IMR-90 (cell line): ENCODE measurements at regions not wholly inside any gene's neighbourhood (a gene's known extent, or its start where the extent isn't known, plus 50 kb on each side); places are given as distances from the start of the nearest gene placed in this dataset.

Source experiments
- ATAC-seq: fragments of 200-7000 bp; cut with Tn5 transposase; 2 replicates; pipeline ENCODE4 v1.9.1; 2020; ENCODE audit warnings: low read depth, mild to moderate bottlenecking, moderate library complexity
- BruUV-seq: library from RNA; stranded (reverse); fragments of 400-500 nt; replicated peaks from 2 replicates; lab custom pipeline; 2021; lab: Mats Ljungman, UMichigan
- CTCF ChIA-PET: fragments of 300-600 bp; formaldehyde crosslinking; extraction: SDS; loops from one replicate; lab custom pipeline; 2021; ENCODE audit warnings: antibody characterized with exemption; lab: Yijun Ruan, JAX
- POLR2A ChIA-PET: fragments of 300-600 bp; sonication (Branson Sonifier 250); formaldehyde crosslinking; loops from one replicate; lab custom pipeline; 2022; ENCODE audit warnings: antibody characterized with exemption; ENCODE audit not compliant: unreplicated experiment; lab: Charles Lee
- DNase-seq: peaks from one replicate; pipeline ENCODE4 v3.0.0; 2013
- H2AFZ ChIP-seq: replicated peaks from 2 replicates; pipeline ENCODE3; 2013; ENCODE audit warnings: low read length, mild to moderate bottlenecking; ENCODE audit not compliant: poor library complexity
- H2AK5ac ChIP-seq: 2 replicates; pipeline ENCODE4 v1.6.1; 2013; ENCODE audit warnings: low read depth, low read length, inconsistent platforms
- H2AK9ac ChIP-seq: replicated peaks from 2 replicates; pipeline ENCODE3; 2013; ENCODE audit warnings: mild to moderate bottlenecking, low read depth, low read length, moderate library complexity; ENCODE audit not compliant: poor library complexity
- H2BK120ac ChIP-seq: 2 replicates; pipeline ENCODE4 v1.6.1; 2013; ENCODE audit warnings: low read depth, low read length, inconsistent platforms
- H2BK15ac ChIP-seq: 3 replicates; pipeline ENCODE4 v1.6.1; 2013; ENCODE audit warnings: low read depth, low read length, inconsistent platforms
- H2BK20ac ChIP-seq: 2 replicates; pipeline ENCODE4 v1.6.1; 2013; ENCODE audit warnings: low read depth, mild to moderate bottlenecking, inconsistent platforms, low read length, moderate library complexity
- H2BK5ac ChIP-seq: 2 replicates; pipeline ENCODE4 v1.6.1; 2013; ENCODE audit warnings: mild to moderate bottlenecking, low read depth, low read length, inconsistent platforms; ENCODE audit not compliant: poor library complexity, severe bottlenecking
- H3K14ac ChIP-seq: replicated peaks from 2 replicates; pipeline ENCODE4 v1.6.1; 2013; ENCODE audit warnings: low read depth, low read length, inconsistent platforms
- H3K18ac ChIP-seq: 2 replicates; pipeline ENCODE4 v1.6.1; 2013; ENCODE audit warnings: low read depth, low read length, control low read depth
- H3K23ac ChIP-seq: 2 replicates; pipeline ENCODE4 v1.6.1; 2013; ENCODE audit warnings: low read depth, low read length, inconsistent platforms
- H3K27ac ChIP-seq: 2 replicates; pipeline ENCODE4 v1.5.1; 2013; ENCODE audit warnings: mild to moderate bottlenecking, control low read depth, low read length; ENCODE audit not compliant: insufficient read depth
- H3K27me3 ChIP-seq: 2 replicates; pipeline ENCODE4 v1.6.1; 2013; ENCODE audit warnings: low read length; ENCODE audit not compliant: control insufficient read depth, insufficient read depth
- H3K36me3 ChIP-seq: 2 replicates; pipeline ENCODE4 v1.6.1; 2013; ENCODE audit warnings: low read length, mixed read lengths; ENCODE audit not compliant: control insufficient read depth, insufficient read depth
- H3K4ac ChIP-seq: 2 replicates; pipeline ENCODE4 v1.6.1; 2013; ENCODE audit warnings: low read depth, low read length, inconsistent platforms
- H3K4me1 ChIP-seq: 2 replicates; pipeline ENCODE4 v1.6.1; 2013; ENCODE audit warnings: low read length, mixed read lengths; ENCODE audit not compliant: control insufficient read depth, insufficient read depth
- H3K4me2 ChIP-seq: 2 replicates; pipeline ENCODE4 v1.6.1; 2013; ENCODE audit warnings: low read depth, mild to moderate bottlenecking, control low read depth, low read length, moderate library complexity
- H3K4me3 ChIP-seq: 2 replicates; pipeline ENCODE4 v1.5.1; 2013; ENCODE audit warnings: low read depth, mild to moderate bottlenecking, control low read depth, low read length, moderate library complexity; ENCODE audit not compliant: insufficient read depth
- H3K56ac ChIP-seq: 2 replicates; pipeline ENCODE4 v1.6.1; 2013; ENCODE audit warnings: low read length, inconsistent platforms; ENCODE audit not compliant: insufficient read depth; ENCODE audit errors: extremely low read depth
- H3K79me1 ChIP-seq, 2 experiments: 2 replicates each; pipeline ENCODE4 v1.6.1; 2013; ENCODE audit warnings: low read length in 2 of 2, inconsistent platforms in 1 of 2, low read depth in 1 of 2
- H3K9ac ChIP-seq: 2 replicates; pipeline ENCODE4 v1.6.1; 2013; ENCODE audit warnings: low read depth, low read length, control low read depth
- H3K9me1 ChIP-seq: 2 replicates; pipeline ENCODE4 v1.6.1; 2013; ENCODE audit warnings: low read length, inconsistent platforms; ENCODE audit not compliant: insufficient read depth
- H3K9me3 ChIP-seq: 2 replicates; pipeline ENCODE4 v1.6.1; 2013; ENCODE audit warnings: low read length; ENCODE audit not compliant: control insufficient read depth, insufficient read depth
- H4K20me1 ChIP-seq: 2 replicates; pipeline ENCODE4 v1.6.1; 2013; ENCODE audit warnings: low read length, inconsistent platforms; ENCODE audit not compliant: insufficient read depth
- H4K5ac ChIP-seq: 2 replicates; pipeline ENCODE4 v1.6.1; 2013; ENCODE audit warnings: mild to moderate bottlenecking, low read depth, low read length, control low read depth
- H4K8ac ChIP-seq, 2 experiments: 2 replicates each; pipeline ENCODE4 v1.6.1; 2013; ENCODE audit warnings: low read depth in 2 of 2, low read length in 2 of 2, control low read depth in 1 of 2, inconsistent platforms in 1 of 2
- H4K91ac ChIP-seq: 2 replicates; pipeline ENCODE4 v1.6.1; 2013; ENCODE audit warnings: low read depth, low read length, inconsistent platforms; ENCODE audit not compliant: insufficient read depth
- BHLHE40 ChIP-seq: fragments of 150-350 bp; IDR thresholded peaks from 2 replicates; pipeline ENCODE4 v1.6.1; 2016; ENCODE audit warnings: mild to moderate bottlenecking, low read depth, low read length
- CEBPB ChIP-seq: IDR thresholded peaks from 2 replicates; pipeline ENCODE4 v1.6.1; 2012; ENCODE audit warnings: low read depth, low read length, improper control_type of control experiment
- CHD1 ChIP-seq: IDR thresholded peaks from 2 replicates; pipeline ENCODE4 v1.6.1; 2012; ENCODE audit warnings: low read depth, low read length, improper control_type of control experiment
- FOS ChIP-seq: fragments of 150-350 bp; IDR thresholded peaks from 2 replicates; pipeline ENCODE4 v1.6.1; 2016; ENCODE audit warnings: low read depth, low read length
- MAFK ChIP-seq: IDR thresholded peaks from 2 replicates; pipeline ENCODE4 v1.6.1; 2012; ENCODE audit warnings: low read depth, low read length, improper control_type of control experiment
- MAZ ChIP-seq: IDR thresholded peaks from 2 replicates; pipeline ENCODE4 v1.6.1; 2012; ENCODE audit warnings: low read depth, mild to moderate bottlenecking, low read length, improper control_type of control experiment, moderate library complexity, borderline replicate concordance
- MXI1 ChIP-seq: IDR thresholded peaks from 2 replicates; pipeline ENCODE4 v1.6.1; 2012; ENCODE audit warnings: low read depth, mild to moderate bottlenecking, low read length, moderate library complexity, borderline replicate concordance
- NFE2L2 ChIP-seq: fragments of 150-350 bp; IDR thresholded peaks from 2 replicates; pipeline ENCODE4 v1.6.1; 2016; ENCODE audit warnings: low read depth, mild to moderate bottlenecking, low read length
- POLR2A ChIP-seq: IDR thresholded peaks from 2 replicates; pipeline ENCODE4 v1.6.1; 2012; ENCODE audit warnings: mild to moderate bottlenecking, low read depth, low read length
- RAD21 ChIP-seq: IDR thresholded peaks from 2 replicates; pipeline ENCODE4 v1.6.1; 2012; ENCODE audit warnings: low read length, improper control_type of control experiment
- RCOR1 ChIP-seq: IDR thresholded peaks from 2 replicates; pipeline ENCODE4 v1.6.1; 2012; ENCODE audit warnings: mild to moderate bottlenecking, low read length, improper control_type of control experiment; ENCODE audit not compliant: insufficient replicate concordance
- RFX5 ChIP-seq: IDR thresholded peaks from 2 replicates; pipeline ENCODE4 v1.8.0; 2012; ENCODE audit warnings: low read depth, mild to moderate bottlenecking, low read length, moderate library complexity
- SMC3 ChIP-seq: fragments of 150-350 bp; IDR thresholded peaks from 2 replicates; pipeline ENCODE4 v1.6.1; 2016; ENCODE audit warnings: low read depth, mild to moderate bottlenecking, antibody characterized with exemption, low read length, moderate library complexity
- WGBS, 2 experiments: methylation state at CpG; one replicate each; pipeline versions ENCODE4 v1.1.5 to v1.1.7; 2013; ENCODE audit warnings: missing lambda C conversion rate in 2 of 2; ENCODE audit not compliant: insufficient read length in 1 of 2; ENCODE audit errors: extremely low coverage in 2 of 2; 5-methylcytosine and 5-hydroxymethylcytosine counted together
- dilution Hi-C: fragments of 300-500 bp; cut with HindIII; formaldehyde crosslinking; loops from one replicate; pipeline ENCODE4 v1.14.3; 2018; ENCODE audit warnings: low sequenced_read_pairs; ENCODE audit not compliant: unreplicated experiment
- in situ Hi-C: fragments of 300-500 bp; cut with MboI; formaldehyde crosslinking; loops from 3 replicates; pipeline ENCODE4 v1.14.3; 2019; ENCODE audit warnings: low sequenced_read_pairs, inconsistent platforms, mixed read lengths
- intact Hi-C: fragments of 100-400 bp; cut with micrococcal nuclease; formaldehyde crosslinking; loops from 2 replicates; pipeline ENCODE4 v1.10.0; 2022
- TF ChIP-seq, protein P1 (sequence below): fragments of 150-350 bp; IDR thresholded peaks from 2 replicates; pipeline ENCODE4 v1.6.1; 2016; ENCODE audit warnings: low read depth, mild to moderate bottlenecking, low read length, moderate library complexity, borderline replicate concordance
- TF ChIP-seq, protein P2 (sequence below): fragments of 150-350 bp; IDR thresholded peaks from 2 replicates; pipeline ENCODE4 v1.6.1; 2017; ENCODE audit warnings: mild to moderate bottlenecking, antibody characterized with exemption, low read length, low read depth
- TF ChIP-seq, protein P3 (sequence below): conservative IDR thresholded peaks from 2 replicates; pipeline ENCODE4 v1.5.1; 2012; ENCODE audit warnings: mild to moderate bottlenecking, low read depth, low read length, improper control_type of control experiment

DNA sequence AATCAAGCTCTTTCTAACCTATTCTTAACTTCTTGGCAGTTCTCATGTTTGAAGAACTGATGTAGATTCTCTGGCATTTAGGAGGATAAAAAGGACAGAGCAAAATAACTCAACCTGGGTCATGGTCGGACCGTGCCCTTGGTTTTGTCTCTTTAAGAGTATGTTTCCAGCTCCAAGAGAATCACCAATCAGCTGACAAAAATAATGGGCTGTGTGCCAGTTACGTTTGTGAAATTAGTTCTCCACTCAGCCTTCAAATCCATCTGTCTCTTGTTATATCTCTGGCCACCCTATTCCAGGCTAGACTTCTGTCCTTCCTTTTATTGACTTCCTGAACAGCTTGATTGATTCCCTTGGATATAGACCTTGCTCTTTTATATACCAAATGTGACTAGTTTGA is 225.7 kb downstream of the EPHA4 start:
- CTCF ChIA-PET: no interaction called here

More for the DNA sequence above, 225.7 kb downstream of the EPHA4 start:
- no peak overlapping the region for H2AK5ac ChIP-seq
- H3K4me3 ChIP-seq: no peak overlapping the region
- no peaks in the 10 kb centered on the region for H4K20me1 ChIP-seq
- no peak overlapping the region for H3K4ac ChIP-seq
- no peak overlapping the region for H3K4me2 ChIP-seq
- intact Hi-C loops: no loop called here
- no TSS peak for BruUV-seq
- no peaks in the 10 kb centered on the region for H3K79me1 ChIP-seq
- no peak overlapping the region for H2BK20ac ChIP-seq
- no peak overlapping the region for H3K27ac ChIP-seq
- dilution Hi-C loops: no loop called here
- no CpG with 5 or more reads among the region's 3 CpGs for WGBS, 2 experiments
- H3K9ac ChIP-seq: no peak overlapping the region
- H3K9me1 ChIP-seq: no peaks in the 10 kb centered on the region; the same call in 1 of the 2 replicates
- no peaks in the 10 kb centered on the region; the same call in 1 of the 2 replicates for H3K4me1 ChIP-seq
- H3K9me3 ChIP-seq: no peaks in the 10 kb centered on the region
- H2AFZ ChIP-seq: no peak overlapping the region
- TF ChIP-seq, protein P1, sequence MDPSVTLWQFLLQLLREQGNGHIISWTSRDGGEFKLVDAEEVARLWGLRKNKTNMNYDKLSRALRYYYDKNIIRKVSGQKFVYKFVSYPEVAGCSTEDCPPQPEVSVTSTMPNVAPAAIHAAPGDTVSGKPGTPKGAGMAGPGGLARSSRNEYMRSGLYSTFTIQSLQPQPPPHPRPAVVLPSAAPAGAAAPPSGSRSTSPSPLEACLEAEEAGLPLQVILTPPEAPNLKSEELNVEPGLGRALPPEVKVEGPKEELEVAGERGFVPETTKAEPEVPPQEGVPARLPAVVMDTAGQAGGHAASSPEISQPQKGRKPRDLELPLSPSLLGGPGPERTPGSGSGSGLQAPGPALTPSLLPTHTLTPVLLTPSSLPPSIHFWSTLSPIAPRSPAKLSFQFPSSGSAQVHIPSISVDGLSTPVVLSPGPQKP: no peak
- TF ChIP-seq MAFK: no peak
- TF ChIP-seq, protein P2, sequence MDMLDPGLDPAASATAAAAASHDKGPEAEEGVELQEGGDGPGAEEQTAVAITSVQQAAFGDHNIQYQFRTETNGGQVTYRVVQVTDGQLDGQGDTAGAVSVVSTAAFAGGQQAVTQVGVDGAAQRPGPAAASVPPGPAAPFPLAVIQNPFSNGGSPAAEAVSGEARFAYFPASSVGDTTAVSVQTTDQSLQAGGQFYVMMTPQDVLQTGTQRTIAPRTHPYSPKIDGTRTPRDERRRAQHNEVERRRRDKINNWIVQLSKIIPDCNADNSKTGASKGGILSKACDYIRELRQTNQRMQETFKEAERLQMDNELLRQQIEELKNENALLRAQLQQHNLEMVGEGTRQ: no peak
- TF ChIP-seq BHLHE40: no peak
- TF ChIP-seq NFE2L2: no peak
- TF ChIP-seq FOS: no peak
- TF ChIP-seq POLR2A: no peak
- no peak for TF ChIP-seq MXI1
- TF ChIP-seq MAZ: no peak
- TF ChIP-seq CEBPB: no peak
- TF ChIP-seq SMC3: no peak
- no peak for TF ChIP-seq RFX5
- no peak for TF ChIP-seq CHD1
- TF ChIP-seq, protein P3, sequence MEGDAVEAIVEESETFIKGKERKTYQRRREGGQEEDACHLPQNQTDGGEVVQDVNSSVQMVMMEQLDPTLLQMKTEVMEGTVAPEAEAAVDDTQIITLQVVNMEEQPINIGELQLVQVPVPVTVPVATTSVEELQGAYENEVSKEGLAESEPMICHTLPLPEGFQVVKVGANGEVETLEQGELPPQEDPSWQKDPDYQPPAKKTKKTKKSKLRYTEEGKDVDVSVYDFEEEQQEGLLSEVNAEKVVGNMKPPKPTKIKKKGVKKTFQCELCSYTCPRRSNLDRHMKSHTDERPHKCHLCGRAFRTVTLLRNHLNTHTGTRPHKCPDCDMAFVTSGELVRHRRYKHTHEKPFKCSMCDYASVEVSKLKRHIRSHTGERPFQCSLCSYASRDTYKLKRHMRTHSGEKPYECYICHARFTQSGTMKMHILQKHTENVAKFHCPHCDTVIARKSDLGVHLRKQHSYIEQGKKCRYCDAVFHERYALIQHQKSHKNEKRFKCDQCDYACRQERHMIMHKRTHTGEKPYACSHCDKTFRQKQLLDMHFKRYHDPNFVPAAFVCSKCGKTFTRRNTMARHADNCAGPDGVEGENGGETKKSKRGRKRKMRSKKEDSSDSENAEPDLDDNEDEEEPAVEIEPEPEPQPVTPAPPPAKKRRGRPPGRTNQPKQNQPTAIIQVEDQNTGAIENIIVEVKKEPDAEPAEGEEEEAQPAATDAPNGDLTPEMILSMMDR: no peak
- no peak for TF ChIP-seq RCOR1
- TF ChIP-seq RAD21: no peak
- H3K18ac ChIP-seq: no peak overlapping the region
- POLR2A ChIA-PET: no interaction called here
- H3K36me3 ChIP-seq: no peaks in the 10 kb centered on the region
- H3K27me3 ChIP-seq: no peaks in the 10 kb centered on the region
- no peak overlapping the region for H2BK15ac ChIP-seq
- DNase-seq: no peak
- H4K91ac ChIP-seq: no peak overlapping the region
- H4K5ac ChIP-seq: no peak overlapping the region
- no peak overlapping the region for H3K23ac ChIP-seq
- no peak overlapping the region for H2BK5ac ChIP-seq
- in situ Hi-C loops: no loop called here
- no peak for ATAC-seq
- no peak overlapping the region for H3K14ac ChIP-seq
- no peak overlapping the region for H4K8ac ChIP-seq
- H3K56ac ChIP-seq: no peak overlapping the region
- H2BK120ac ChIP-seq: no peak overlapping the region
- H2AK9ac ChIP-seq: no peak overlapping the region
